NCI-H2029 (cell line): ENCODE measurements at regions not wholly inside any gene's neighbourhood (a gene's known extent, or its start where the extent isn't known, plus 50 kb on each side); places are given as distances from the start of the nearest gene placed in this dataset.

ENCODE experiments used
- DNase-seq: peaks from one replicate; lab custom pipeline; 2025; lab: John Stamatoyannopoulos, UW

DNA sequence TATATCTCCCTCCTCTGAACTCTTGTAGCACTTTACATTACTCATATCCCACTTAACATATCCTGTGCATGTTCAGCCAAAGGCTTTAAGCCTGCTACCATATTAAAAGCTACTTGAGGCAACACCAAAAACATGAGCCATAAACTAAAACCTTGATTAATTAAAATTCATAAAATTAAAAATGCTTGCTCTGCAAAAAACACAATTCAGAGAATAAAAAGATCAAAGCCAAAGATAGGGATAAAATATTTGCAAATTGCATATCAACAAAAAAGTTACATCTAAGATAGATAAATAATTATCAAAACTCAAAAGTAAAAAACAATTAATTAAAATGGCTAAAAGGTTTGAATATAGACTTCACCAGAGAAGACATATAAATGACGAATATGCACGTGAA lies 495.4 kb upstream of the PIK3C3 start:
- DNase-seq = no peak

GRCh38 chr18:41458376-41458775 lies 496.7 kb upstream of the PIK3C3 start:
- no peak for DNase-seq

DNA sequence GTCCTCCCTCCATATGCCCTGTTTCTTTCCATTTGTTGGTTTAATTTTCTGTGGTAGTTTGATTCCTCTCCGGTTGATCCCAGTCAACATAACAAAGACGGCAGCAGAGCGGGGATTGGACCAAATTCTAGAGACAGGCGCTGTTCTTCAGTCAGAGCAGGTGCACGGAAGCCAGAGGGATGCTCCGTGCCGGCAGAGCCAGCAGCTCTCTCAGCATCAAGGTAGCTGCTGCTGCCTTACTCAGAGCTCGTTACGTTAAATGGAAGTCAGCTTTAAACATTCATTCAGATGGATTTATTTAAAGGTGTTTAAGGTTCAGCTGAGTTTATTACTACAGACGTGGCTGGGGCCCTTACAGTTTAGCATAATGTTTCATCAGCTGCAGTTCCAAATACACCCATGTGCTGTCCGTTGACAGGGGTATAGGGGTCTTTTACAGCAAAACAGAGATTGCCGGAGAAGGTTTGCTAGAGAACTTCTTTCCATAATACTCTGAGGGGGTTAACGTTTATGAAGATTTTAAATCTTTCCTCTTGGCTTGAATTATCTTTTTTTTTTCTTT lies 497.2 kb upstream of the PIK3C3 start:
- no peak for DNase-seq

- DNase-seq = no peak
Measured at GRCh38 chr18:41456831-41457230, 498.2 kb upstream of the PIK3C3 start.

GRCh38 chr18:41449612-41450011 lies 505.4 kb upstream of the PIK3C3 start:
- no peak for DNase-seq

DNA sequence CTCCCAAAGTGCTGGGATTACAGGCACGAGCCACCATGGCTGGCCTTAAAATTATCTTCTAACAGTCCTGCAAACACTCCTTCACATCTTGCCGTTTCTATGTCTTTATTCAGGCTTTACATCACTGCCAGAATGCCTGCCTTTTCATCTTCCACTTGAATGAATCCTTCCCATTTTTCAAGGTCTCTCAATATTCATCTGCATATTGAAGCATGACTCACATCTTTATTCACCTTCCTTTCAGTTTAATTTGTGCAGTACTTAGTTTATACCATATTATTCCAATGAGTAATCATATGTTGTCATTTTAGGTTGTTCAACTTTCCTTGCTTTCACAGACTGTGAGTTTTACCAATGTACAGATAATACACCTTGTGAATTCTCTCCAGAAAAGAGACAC lies 510.1 kb upstream of the PIK3C3 start:
- DNase-seq = no peak

- DNase-seq = no peak
Measured at GRCh38 chr18:41436772-41437171, 518.3 kb upstream of the PIK3C3 start.

GRCh38 chr18:41418598-41418997 lies 536.4 kb upstream of the PIK3C3 start:
- no peak for DNase-seq

GRCh38 chr18:41416044-41416443 lies 539.0 kb upstream of the PIK3C3 start:
- no peak for DNase-seq

GRCh38 chr18:41410006-41410405 lies 545.0 kb upstream of the PIK3C3 start:
- no peak for DNase-seq

DNA sequence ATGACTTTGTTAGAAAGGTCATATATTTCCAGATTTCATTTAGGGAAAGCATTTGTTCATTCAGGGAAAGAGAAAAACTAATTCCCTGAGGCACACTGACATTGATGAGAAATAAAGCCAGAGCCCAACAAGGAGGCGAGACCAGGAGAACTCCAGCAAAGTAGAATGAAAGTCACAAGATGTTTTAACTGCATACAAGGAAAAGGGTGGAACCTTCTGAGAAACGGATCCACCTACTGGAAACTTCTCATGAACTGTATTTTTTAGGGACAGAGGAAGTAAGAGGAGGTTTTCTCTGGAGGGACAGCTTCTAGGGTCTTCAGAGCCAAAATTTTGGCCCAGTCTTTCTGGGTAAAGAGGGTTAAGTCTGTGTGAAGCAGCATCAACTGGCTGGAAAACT lies 548.2 kb upstream of the PIK3C3 start:
- no peak for DNase-seq

DNA sequence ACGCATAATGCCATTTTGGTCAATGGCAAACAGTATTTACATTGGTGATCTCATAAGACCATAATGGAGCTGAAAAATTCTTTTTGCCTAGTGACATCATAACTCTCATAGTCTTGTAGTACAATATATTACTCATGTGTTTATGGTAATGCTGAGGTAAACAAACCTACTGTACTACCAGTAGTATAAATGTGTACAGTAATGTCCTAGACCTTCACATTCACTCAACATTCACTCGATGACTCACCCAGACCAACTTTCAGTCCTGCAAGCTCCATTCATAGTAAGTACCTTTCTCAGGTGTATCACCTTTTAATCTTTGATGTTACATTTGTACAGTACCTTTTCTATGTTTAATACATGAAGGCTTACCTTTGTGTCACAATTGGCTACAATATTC lies 558.2 kb upstream of the PIK3C3 start:
- DNase-seq = no peak

DNA sequence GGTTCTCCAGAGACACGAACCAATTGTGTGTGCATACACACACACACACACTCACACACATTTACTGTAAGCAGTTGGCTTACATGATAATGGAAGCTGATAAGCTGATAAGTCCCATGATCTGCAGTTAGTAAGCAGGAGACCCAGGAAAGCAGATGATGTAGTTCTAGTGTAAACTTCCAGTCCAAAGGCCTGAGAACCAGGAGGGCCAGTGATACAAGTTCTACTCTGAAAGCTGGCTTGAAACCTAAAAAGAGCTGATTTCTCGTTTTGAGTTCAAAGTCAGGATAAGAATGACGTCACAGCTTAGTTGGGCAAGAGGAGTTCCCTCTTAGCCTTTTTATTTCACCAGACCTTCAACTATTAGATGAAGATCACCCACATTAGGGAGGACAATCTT lies 558.8 kb upstream of the PIK3C3 start:
- no peak for DNase-seq

- no peak for DNase-seq
Measured at GRCh38 chr18:41395695-41396094, 559.3 kb upstream of the PIK3C3 start.

- DNase-seq = peak; percentile 39
Measured at GRCh38 chr18:41391616-41392595, 563.1 kb upstream of the PIK3C3 start.

DNA sequence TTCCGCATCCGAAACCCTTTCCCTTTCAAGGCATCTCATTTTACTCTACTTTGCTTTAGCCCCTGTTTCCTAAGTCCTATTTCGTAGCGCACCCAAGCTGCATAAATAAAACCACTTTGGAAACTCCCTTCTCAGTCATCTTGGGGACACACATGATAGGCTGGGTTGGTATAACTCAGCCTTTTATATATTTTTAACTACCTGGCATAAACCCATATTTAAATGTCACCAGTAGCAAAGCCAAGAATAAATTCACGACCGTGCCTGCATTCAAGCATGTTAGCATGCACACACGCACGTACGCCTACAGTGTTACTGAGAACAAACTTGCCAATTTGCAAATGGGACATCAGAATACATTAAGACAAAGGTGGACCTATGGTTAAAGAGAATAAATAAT lies 564.7 kb upstream of the PIK3C3 start:
- no peak for DNase-seq

DNA sequence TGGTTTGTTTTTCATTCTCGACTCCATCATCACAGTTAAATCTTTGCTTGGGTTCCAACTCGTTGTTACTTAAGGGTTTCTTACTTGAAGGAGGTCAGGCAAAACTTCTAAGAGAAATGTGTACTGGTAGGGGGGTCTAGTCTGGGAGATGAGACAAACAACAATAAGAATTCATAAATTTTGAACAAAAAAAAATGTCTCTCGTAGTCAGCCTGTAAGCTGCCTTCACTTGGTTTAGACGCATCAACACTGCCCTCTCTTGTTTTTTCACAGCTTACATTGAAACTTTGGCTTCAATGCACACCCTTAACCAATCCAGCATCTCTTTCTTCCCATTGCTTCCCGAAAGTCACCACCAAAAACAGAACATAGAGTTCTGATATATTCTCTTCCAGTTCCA lies 576.4 kb upstream of the PIK3C3 start:
- DNase-seq = no peak

DNA sequence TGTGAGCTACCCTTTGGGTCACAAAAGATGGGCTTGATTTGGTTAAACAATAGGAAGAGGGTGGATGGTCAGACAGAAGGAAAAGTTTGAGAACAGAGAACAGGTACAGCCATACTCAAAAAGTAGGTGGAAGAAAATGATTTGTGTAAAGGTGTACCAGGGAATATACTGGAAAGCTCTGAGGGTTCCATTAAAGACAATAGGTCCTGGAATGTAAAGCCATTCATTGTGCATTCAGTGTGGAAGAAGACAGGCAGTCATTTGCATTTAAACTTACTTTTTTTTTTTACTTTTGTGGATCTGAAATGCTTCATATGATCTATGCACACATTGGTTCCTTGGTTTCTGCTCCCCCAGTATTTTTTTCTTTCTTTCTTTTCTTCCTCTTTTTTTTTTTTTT lies 581.4 kb upstream of the PIK3C3 start:
- no peak for DNase-seq

DNA sequence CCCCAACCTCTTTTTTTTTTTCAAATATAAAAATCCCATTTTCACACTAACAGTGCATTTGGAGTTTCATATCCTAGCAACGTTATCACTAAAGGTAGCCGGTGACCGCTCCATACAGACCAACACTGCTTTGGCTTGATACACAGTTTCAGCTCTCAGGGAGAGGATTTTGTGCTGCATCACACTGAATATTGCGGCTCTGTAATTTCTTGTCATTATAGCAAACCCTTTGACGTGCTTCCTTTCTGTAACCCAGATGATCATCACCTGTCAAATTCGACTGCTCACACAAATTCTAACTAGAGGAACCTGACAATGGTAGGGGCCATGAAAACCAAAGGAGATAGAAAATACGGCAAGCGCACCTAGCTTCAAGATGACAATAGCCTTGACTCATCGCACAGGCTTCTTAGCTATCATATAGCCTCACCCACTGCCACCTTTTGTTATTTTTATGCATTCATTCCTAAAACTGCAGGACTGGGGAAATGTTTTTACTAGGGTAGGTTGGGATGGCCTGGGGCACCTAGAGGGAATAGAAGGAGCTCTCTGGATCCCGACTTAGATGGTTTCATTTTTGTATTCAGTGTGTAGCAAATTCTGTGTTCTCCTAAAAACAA lies 582.9 kb upstream of the PIK3C3 start:
- no peak for DNase-seq

- peak; percentile 37 for DNase-seq
Measured at GRCh38 chr18:41371156-41372045, 583.6 kb upstream of the PIK3C3 start.

- no peak for DNase-seq
Measured at GRCh38 chr18:41370740-41371139, 584.3 kb upstream of the PIK3C3 start.

DNA sequence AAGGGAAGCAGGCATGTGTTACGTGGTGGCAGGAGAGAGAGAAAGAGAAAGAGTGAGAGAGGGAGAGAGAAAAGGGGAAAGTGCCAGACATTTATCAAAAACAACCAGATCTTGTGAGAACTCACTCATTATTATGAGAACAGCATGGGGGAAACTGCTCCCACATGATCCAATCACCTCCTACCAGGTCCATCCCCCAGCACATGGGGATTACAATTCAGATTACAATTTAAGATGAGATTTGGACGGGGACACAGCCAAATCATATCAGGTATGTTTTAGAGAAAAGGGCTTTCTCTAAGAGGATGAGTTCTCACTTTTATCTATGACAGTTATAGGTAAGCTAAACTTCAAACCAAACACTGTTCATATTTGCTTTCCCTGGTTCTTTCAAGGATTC lies 597.3 kb upstream of the PIK3C3 start:
- DNase-seq = no peak
